ENCODE measurements at regions not wholly inside any gene's neighbourhood (a gene's known extent, or its start where the extent isn't known, plus 50 kb on each side); places are given as distances from the start of the nearest gene placed in this dataset.

DNA sequence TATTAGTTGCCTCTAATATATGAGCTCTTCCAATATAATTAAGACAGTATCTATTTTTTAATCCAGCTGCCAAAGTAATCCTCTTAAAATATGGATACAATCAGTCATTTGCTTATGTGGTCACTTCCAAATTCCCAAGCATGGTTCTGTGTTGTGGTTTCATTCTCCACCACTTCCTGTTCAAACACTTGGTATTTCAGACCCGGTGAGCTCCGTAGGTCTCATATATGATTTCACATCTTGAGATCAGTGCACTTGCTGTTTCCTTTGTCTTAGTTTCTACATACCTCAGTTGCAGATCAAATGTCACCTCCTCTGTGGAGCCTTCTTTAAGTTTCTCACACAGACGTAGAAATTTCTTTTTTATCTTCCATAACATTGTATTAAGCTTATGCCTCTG is 254.2 kb downstream of the KCNS3 start:
- no peak for TF ChIP-seq GATA2 (IDR thresholded peaks at IDR 0.05; ENCODE audit: low read depth, low read length)
- no peak for TF ChIP-seq GATA3 (IDR thresholded peaks at IDR 0.05; ENCODE audit: low read depth, low read length)

All from SH-SY5Y (cell line).